HG03460 (cell line): ENCODE measurements at regions not wholly inside any gene's neighbourhood (a gene's known extent, or its start where the extent isn't known, plus 50 kb on each side); places are given as distances from the start of the nearest gene placed in this dataset.
"Not testable (repeated sequence)": the region's sequence is repeated elsewhere in the genome, so short reads cannot be mapped to it uniquely, and the experiment has no call there.

Source experiments
- ATAC-seq: cut with Tn5 transposase; IDR thresholded peaks from one replicate; pipeline ENCODE4 v1.9.1; 2021; ENCODE audit not compliant: unreplicated experiment

DNA sequence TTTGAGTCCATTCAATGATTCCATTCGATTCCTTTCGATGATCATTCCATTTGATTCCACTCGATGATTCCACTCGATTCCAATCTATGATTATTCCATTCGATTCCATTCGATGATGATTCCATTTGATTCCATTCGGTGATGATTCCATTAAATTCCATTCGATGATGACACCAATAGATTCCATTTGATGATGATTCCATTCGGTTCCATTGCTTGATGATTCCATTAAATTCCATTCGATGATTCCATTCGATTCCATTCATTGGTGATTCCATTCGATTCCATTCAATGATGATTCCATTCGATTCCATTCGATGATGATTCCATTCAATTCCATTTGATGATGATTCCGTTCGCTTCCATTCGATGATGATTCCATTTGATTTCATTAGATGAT is 1104.1 kb downstream of the RPIA start:
- not testable (repeated sequence) for ATAC-seq

DNA sequence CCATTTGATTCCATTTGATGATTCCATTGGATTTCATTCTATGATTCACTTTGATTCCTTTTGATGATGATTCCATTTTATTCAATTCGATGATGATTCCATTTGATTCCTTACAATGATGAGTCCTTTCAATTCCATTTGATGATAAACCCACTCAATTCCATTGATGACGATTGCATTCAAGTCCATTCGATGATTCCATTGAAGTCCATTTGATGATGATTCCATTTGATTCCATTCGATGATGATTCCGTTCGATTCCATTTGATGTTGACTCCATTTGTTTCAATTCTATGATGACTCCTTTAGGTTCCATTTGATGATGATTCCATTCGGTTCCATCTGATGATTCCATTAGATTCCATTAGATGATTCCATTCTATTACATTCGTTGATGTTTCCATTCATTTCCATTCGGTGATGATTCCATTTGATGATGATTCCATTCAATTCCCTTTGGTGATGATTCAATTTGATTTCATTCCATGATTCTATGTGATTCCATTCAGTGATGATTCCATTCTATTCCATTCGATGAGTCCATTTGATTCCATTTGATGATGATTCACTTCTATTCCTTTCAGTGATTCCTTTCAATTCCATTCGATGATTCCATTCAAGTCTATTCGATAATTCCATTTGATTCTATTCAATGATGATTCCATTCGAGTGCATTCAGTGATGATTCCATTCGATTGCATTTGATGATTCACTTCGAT is 1106.0 kb downstream of the RPIA start:
- no peak for ATAC-seq

DNA sequence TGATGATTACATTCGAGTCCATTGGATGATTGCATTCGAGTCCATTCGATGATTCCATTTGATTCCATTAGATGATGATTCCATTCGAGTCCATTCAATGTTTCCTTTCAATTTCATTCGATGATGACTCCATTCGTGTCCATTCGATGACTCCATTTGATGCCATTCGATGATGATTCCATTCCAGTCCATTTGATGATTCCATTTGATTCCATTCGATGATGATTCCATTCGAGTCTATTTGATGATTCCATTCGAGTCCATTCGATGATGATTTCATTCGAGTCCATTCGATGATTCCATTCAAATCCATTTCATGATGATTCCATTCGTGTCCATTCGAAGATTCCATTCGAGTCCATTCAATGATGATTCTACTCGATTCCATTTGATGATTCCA is 1109.7 kb downstream of the RPIA start:
- ATAC-seq = not testable (repeated sequence)

DNA sequence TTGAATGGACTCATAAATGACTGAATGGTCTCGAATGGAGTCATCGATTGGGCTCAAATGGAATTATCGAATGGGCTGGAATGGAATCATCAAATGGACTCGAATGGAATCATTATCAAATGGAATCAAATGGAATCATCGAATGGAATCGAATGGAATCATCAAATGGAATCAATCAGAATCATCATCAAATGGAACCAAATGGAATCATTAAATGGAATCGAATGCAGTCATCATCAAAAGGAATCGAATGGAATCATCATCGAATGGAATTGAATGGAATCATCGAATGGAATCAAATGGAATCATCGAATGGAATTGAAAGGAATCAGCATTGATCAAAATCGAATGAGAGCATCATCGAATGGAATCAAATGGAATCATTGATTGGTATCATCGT is 1114.9 kb downstream of the RPIA start:
- not testable (repeated sequence) for ATAC-seq

DNA sequence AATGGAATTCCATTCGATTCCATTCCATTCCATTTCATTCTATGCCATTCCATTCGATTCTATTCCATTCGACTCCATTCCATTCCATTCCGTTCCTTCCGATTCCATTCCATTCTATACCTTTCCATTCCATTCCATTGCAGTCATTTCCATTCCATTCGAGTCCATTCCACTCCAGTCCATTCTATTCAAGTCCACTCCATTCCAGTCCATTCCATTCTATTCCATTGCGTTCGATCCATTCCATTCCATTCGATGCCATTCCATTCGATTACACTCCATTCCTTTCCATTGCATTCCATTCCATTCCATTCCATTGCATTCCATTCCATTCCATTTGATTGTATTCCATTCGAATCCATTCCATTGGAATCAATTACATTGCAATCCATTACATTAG is 1119.8 kb downstream of the RPIA start:
- ATAC-seq = no peak

DNA sequence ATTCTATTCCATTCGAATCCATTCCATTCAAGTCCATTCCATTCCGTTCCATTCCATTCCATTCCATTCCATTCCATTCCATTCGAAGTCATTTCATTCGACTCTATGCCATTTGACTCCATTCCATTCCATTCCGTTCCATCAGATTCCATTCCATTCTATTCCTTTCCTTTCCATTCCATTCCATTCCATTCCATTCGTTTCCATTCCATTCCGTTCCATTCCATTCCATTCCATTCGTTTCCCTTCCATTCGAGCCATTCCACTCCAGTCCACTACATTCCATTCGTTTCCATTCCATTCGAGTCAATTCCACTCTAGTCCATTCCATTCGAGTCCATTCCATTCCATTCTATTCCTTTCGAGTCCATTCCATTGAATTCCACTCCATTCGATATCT is 1120.4 kb downstream of the RPIA start:
- ATAC-seq = not testable (repeated sequence)

DNA sequence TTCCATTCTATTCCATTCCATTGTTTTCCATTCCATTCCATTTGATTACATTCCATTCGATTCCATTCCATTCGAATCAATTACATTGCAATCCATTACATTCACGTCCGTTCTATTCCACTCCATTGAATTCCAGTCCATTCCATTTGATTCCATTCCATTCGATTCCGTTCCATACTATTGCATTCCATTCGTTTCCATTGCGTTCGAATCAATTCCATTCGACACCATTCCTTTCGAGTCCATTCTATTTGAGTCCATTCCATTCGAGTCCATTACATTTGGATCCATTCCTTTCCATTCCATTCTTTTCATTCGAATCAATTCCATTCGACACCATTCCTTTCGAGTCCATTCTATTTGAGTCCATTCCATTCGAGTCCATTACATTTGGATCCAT is 1122.9 kb downstream of the RPIA start:
- not testable (repeated sequence) for ATAC-seq

DNA sequence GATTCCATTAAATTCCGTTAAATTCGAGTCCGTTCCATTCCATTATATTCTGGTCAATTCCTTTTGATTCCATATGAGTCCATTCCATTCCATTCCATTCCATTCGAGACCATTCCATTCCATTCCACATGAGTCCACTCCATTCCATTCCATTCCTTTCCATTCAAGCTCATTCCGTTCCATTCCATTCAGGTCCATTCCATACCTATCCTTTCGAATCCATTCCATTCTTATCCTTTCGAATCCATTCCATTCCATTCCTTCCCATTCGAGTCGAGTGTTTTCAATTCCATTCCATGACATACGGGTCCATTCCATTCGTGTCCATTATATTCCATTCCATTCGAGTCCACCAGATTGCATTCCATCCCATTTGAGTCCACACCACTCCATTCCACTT is 1127.4 kb downstream of the RPIA start:
- ATAC-seq = no peak

DNA sequence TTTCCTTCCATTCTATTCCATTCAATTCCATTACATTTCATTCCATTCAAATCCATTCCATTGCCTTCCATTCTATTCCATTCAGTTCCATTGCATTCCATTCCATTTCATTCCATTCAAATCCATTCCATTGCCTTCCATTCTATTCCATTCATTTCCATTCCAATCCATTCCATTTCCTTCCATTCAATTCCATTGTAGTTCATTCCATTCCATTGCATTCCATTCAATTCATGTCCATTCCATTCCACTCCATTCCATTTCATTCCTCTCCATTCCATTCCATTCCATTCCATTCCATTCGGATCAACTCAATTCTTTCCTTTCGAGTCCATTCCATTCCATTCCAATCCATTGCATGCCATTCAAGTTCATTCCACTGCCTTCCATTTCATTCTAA is 1128.3 kb downstream of the RPIA start:
- ATAC-seq = no peak

DNA sequence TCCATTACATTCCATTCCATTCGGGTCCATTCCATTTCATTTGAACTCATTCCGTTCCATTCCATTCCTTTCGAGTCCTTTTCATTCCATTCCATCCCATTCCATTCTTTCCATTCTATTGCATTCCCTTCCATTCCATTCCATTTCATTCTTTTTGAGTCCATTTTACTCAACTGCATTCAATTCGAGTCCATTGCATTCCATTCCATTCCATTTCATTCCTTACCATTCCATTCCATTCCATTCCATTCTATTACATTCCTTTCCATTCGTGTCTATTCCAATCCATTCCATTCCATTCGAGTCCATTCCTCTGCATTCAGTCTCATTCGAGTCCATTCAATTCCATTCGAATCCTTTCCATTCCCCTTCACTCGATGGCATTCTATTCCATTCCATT is 1128.8 kb downstream of the RPIA start:
- no peak for ATAC-seq

DNA sequence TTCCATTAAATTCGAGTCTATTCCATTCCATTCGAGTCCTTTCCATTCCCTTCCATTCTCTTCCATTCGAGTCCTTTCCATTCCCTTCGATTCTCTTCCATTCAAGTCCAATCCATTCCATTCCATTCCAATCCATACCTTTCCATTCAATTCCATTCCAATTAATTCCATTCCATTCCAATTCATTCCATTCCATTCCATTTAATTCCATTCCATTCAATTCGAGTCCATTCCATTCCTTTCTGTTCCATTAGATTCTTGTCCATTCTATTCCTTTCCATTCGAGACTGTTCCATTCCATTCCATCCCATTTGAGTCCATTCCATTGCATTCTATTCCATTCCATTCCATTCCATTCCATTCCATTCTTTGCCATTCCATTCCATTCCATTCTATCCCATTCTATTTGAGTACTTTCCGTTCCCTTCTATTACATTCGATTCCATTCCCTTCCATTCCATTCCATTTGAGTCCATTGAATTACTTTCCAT is 1130.0 kb downstream of the RPIA start:
- no peak for ATAC-seq

DNA sequence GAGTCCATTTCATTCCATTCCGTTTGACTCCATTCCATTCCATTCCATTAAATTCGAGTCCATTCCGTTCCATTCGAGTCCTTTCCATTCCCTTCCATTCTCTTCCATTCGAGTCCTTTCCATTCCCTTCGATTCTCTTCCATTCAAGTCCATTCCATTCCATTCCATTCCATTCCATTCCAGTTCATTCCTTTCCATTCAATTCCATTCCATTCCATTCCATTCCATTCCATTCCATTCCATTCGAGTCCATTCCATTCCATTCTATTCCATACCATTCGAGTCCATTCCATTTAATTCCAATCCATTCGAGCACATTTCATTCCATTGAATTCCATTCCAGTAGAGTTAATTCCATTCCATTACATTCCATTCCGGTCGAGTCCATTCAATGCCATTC is 1130.9 kb downstream of the RPIA start:
- not testable (repeated sequence) for ATAC-seq

DNA sequence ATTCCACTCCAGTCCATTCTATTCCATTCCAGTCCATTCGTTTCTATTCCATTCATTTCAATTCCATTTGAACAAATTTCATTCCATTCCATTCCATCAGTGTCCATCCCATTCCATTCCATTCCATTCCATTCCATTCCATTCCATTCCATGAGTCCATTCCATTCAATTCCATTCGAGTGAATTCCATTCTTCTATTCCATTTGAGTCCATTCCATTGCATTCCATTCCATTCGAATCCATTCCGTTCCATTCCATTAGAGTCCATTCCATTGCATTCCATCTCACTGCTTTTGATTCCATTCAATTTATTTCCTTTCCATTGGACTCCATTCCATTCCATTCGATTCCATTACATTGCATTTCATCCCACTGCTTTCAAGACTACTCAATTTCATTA is 1132.1 kb downstream of the RPIA start:
- ATAC-seq = no peak

DNA sequence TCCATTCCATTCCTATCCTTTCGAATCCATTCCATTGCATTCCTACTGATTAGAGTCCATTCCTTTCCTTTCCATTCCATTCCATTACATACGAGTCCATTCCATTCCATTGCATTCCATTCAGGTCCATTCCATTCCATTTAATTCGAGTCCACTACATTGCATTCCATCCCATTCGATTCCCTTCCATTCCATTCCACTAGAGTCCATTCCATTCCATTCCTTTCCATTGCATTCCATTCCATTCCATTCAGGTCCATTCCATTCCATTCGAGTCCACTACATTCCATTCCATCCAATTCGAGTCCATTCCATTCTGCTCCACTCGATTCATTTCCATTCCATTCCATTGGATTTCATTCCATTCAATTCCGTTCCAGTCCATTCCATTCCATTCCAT is 1133.6 kb downstream of the RPIA start:
- ATAC-seq = no peak

DNA sequence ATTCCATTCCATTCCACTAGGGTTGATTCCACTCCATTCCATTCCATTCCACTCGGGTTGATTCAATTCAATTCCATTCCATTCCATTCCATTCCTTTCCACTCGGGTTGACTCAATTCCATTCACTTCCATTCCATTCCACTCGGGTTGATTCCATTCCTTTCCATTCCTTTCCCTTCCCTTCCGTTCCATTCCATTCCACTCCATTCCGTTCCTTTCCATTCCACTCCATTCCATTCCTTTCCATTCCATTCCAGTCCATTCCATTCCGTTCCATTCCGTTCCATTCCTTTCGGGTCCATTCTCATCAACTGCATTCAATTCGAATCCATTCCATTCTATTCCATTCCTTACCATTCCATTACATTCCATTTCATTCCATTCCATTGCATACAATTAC is 1135.3 kb downstream of the RPIA start:
- ATAC-seq = not testable (repeated sequence)

DNA sequence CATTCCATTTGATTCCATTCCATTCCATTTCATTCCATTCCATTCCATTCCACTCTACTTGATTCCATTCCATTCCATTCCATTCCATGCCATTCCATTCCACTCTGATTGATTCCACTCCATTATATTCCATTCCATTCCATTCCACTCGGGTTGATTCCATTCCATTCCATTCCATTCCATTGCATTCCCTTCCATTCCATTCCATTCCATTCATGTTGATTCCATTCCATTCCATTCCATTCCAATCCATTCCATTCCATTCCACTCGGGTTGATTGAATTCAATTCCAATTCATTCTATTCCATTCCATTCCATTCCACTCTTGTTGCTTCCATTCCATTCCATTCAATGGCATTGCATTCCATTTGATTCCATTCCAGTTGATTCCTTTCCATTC is 1136.4 kb downstream of the RPIA start:
- not testable (repeated sequence) for ATAC-seq

DNA sequence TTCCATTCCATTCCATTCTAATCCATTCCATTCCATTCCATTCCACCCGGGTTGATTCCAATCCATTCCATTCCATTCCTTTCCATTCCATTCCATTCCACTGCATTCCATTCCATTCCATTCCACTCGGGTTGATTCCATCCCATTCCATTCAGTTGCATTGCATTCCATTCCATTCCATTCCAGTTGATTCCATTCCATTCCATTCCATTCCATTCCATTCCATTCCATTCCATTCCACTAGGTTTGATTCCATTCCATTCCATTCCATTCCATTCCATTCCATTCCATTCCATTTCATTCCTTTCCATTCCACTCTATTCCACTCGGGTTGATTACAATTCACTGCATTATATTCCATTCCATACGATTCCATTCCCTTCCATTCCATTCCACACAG is 1136.9 kb downstream of the RPIA start:
- ATAC-seq = not testable (repeated sequence)

DNA sequence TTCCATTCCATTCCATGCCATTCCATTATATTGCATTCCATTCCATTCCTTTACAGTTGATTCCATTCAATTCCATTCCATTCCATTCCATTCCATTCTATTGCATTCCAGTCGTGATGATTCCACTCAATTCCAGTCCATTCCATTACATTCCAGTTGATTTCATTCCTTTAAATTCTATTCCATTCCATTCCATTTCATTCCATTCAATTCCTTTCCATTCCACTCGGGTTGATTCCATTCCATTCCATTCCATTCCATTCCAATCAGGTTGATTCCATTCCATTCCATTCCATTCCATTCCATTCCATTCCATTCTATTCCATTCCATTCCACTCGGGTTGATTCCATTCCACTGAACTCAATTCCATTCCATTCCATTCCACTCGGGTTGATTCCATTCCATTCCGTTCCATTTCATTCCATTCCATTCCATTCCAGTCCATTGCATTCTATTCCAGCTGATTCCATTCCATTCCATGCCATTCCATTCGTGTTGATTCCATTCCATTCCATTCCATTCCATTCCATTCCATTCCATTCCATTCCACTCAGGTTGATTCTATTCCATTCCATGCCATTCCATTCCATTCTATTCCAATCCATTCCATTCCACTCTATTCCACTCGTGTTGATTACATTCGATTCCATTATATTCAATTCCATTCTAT is 1137.6 kb downstream of the RPIA start:
- ATAC-seq = not testable (repeated sequence)

DNA sequence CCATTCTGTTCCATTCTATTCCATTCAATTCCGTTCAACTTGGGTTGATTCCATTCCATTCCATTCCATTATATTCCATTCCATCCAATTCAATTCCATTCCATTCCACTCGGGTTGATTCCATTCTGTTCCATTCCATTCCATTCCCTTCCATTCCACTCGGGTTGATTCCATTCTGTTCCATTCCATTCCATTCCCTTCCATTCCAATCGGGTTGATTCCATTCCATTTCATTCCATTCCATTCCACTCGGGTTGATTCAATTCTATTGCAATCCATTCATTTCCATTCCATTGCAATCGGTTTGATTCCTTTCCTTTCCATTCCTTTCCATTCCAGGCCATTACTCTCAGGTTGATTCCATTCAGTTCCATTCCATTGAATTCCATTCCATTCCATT is 1138.4 kb downstream of the RPIA start:
- ATAC-seq = no peak

DNA sequence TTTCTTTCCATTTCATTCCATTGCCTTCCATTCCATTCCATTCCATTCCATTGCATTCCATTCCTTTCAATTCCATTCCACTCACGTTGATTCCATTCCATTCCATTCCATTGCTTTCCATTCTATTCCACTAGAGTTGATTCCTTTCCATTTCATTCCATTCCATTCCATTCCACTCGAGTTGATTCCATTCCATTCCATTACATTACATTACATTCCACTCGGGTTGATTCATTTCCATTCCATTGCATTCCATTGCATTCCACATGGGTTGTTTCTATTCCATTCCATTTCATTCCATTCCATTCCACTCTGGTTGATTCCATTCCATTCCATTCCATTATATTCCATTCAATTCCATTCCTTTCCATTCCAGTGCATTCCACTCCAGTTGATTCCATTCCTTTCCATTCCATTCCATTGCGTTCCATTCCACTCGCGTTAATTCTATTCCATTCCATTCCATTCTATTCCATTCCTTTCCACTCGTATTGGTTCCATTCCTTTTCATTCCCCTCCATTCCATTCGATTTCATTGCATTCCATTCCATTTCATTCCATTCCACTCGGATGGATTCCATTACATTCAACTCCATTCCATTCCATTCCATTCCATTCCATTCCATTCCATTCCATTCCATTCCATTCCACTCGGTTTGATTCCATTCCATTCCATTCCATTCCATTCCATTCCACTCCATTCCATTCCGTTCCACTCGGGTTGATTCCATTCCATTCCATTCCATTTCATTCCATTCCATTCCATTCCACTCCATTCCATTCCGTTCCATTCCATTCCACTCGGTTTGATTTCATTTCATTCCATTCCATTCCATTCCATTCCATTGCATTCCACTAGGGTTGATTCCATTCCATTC is 1139.1 kb downstream of the RPIA start:
- ATAC-seq = not testable (repeated sequence)

DNA sequence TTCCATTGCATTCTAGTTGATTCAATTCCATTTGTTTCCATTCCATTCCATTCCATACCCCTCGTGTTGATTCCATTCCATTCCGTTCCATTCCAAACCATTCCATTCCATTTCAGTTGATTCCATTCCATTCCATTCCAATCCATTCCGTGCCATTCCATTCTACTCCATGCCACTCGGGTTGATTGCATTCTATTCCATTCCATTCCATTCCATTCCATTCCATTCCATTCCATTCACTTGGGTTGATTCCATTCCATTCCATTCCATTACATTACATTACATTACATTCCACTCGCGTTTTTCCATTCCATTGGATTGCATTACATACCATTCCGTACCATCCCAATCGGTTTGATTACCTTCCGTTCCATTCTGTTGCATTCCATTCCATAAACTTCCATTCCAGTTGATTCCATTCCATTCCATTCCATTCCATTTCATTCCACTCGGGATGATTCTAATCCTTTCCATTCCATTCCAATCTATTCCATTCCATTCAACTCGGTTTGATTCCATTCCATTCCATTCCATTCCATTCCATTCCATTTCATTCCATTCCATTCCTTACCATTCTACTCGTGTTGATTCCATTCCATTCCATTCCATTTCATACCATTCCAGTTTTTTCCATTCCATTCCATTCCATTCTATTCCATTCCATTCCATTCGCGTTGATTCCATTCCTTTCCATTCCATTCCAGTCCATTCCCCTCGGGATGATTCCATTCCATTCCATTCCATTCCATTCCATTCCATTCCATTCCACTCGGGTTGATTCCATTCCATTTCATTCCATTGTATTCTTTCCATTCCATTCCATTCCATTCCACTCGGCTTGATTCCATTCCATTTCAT is 1140.4 kb downstream of the RPIA start:
- no peak for ATAC-seq
